Progenitor cell of endocrine pancreas (in vitro differentiated cells): ENCODE measurements at regions not wholly inside any gene's neighbourhood (a gene's known extent, or its start where the extent isn't known, plus 50 kb on each side); places are given as distances from the start of the nearest gene placed in this dataset.

Experiments used
- DNase-seq: peaks from one replicate; pipeline ENCODE4 v3.0.0; 2021; ENCODE audit warnings: low spot score; ENCODE audit not compliant: unreplicated experiment
- H3K27ac Mint-ChIP-seq: 2 replicates; pipeline ENCODE4 v1.8.0; 2021; ENCODE audit warnings: mild to moderate bottlenecking, moderate library complexity, mixed read lengths
- H3K27me3 Mint-ChIP-seq: 2 replicates; pipeline ENCODE4 v1.8.0; 2021; ENCODE audit warnings: mixed read lengths
- H3K36me3 Mint-ChIP-seq: 2 replicates; pipeline ENCODE4 v1.8.0; 2022; ENCODE audit warnings: mixed read lengths; ENCODE audit not compliant: insufficient read depth
- H3K4me1 Mint-ChIP-seq: 2 replicates; pipeline ENCODE4 v1.8.0; 2021; ENCODE audit warnings: low read depth, mixed read lengths
- H3K4me3 Mint-ChIP-seq: 2 replicates; pipeline ENCODE4 v1.8.0; 2021; ENCODE audit warnings: low read depth, mild to moderate bottlenecking, moderate library complexity, mixed read lengths
- H3K9me3 Mint-ChIP-seq: 2 replicates; pipeline ENCODE4 v1.8.0; 2021; ENCODE audit warnings: low read depth, mixed read lengths
- TF ChIP-seq, protein P1 (sequence below): fragments of 200-600 bp; sonication (generic); IDR thresholded peaks from one replicate; pipeline ENCODE4 v1.5.0; 2021; ENCODE audit warnings: antibody characterized with exemption, mild to moderate bottlenecking; ENCODE audit not compliant: unreplicated experiment

DNA sequence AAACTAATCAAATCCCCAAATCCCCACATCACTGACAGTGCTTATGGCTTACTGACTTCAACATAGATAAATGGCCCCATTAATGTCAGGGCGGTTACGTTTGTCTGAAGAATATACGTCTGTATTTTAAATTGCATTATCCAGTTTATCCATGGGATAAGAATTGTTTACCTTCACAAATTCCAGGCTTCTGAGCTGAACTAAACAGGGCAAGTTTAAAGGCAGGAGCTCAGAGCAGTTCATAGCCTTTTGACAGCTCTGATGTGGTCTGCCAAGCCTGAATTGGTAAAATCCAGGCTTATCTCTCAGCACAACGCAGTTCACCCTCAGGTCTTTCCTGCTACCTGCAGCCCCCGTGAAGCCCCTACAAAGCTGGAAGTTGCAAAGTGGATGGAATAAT lies 79.5 kb upstream of the GREM2 start:
- TF ChIP-seq, protein P1, sequence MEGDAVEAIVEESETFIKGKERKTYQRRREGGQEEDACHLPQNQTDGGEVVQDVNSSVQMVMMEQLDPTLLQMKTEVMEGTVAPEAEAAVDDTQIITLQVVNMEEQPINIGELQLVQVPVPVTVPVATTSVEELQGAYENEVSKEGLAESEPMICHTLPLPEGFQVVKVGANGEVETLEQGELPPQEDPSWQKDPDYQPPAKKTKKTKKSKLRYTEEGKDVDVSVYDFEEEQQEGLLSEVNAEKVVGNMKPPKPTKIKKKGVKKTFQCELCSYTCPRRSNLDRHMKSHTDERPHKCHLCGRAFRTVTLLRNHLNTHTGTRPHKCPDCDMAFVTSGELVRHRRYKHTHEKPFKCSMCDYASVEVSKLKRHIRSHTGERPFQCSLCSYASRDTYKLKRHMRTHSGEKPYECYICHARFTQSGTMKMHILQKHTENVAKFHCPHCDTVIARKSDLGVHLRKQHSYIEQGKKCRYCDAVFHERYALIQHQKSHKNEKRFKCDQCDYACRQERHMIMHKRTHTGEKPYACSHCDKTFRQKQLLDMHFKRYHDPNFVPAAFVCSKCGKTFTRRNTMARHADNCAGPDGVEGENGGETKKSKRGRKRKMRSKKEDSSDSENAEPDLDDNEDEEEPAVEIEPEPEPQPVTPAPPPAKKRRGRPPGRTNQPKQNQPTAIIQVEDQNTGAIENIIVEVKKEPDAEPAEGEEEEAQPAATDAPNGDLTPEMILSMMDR, result no peak
- H3K27me3 Mint-ChIP-seq, result peaks cover 30% of the 10 kb centered on the region
- no peak overlapping the region for H3K27ac Mint-ChIP-seq
- H3K9me3 Mint-ChIP-seq, result no peaks in the 10 kb centered on the region
- H3K36me3 Mint-ChIP-seq, result no peaks in the 10 kb centered on the region
- H3K4me3 Mint-ChIP-seq, result no peak overlapping the region
- DNase-seq, result no peak
- peaks cover 4% of the 10 kb centered on the region for H3K4me1 Mint-ChIP-seq

DNA sequence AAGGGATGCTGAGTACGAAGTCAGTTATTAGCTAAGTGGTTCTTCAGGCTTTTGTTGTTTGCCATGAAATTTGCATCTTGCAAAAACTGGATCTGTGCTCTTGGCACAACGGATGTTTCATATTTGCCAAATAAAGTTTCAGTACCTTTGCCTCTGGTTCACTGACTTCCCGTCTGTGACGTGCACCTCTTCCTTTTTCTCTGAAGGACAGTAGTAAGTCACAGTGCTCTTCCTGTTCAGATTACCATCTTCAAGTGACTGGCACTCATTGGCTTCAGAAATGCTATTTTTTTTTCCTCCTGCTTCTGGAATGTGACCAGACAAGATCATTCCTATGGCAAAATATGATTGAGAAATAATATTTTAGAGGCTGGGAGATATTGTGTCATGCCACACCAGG lies 75.9 kb upstream of the GREM2 start:
- H3K36me3 Mint-ChIP-seq, result no peaks in the 10 kb centered on the region
- no peak for DNase-seq
- H3K27ac Mint-ChIP-seq, result no peak overlapping the region
- peaks cover 2% of the 10 kb centered on the region for H3K4me1 Mint-ChIP-seq
- no peak overlapping the region for H3K4me3 Mint-ChIP-seq
- TF ChIP-seq, protein P1, result no peak
- no peaks in the 10 kb centered on the region for H3K9me3 Mint-ChIP-seq
- H3K27me3 Mint-ChIP-seq, result peaks cover 29% of the 10 kb centered on the region

DNA sequence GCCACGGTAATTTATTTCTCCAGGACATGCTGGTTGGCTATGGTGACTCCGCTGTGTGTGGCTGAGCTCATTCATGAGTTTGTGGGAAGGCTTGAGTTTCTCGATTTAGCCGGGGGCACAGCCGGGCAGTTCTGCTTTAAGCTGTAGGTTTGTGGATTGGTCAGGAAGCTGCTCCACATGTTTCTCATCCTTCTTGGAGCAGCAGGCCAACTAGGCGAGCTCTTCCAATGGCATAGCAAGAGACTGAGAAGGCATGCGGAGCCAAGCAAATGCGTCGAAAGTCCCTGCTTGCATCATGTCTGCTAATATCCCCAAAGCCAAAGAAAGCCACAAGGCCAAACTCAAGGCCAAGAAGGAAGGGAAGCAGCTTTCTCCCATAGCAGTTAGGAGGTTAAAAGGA lies 71.6 kb upstream of the GREM2 start:
- Mint-ChIP-seq H3K36me3 (no peaks in the 10 kb centered on the region), H3K4me1 (no peaks in the 10 kb centered on the region), H3K4me3 (no peak overlapping the region), H3K9me3 (peaks cover 9% of the 10 kb centered on the region), H3K27me3 (peaks cover 16% of the 10 kb centered on the region), H3K27ac (no peak overlapping the region)
- no peak for DNase-seq
- TF ChIP-seq, protein P1, result no peak

DNA sequence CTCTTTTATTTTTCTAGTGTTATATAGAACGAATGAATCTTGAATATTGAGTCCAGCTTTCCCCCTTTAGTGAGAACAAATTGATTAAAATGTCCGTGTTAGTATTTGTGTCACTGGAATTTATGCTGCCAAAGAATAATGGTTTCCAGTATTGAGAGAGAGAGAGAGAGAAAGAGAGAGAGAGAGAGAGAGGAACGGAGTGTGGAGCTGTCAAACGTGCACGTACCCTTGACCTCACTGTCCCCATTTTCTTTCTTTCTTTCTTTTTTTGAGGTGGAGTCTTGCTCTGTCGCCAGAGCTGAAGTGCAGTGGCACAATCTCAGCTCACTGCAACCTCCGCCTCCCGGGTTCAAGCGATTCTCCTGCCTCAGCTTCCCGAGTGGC lies 70.9 kb upstream of the GREM2 start:
- H3K4me1 Mint-ChIP-seq, result no peaks in the 10 kb centered on the region
- H3K27me3 Mint-ChIP-seq, result peaks cover 12% of the 10 kb centered on the region
- no peak overlapping the region for H3K4me3 Mint-ChIP-seq
- TF ChIP-seq, protein P1, result no peak
- no peak for DNase-seq
- no peaks in the 10 kb centered on the region for H3K36me3 Mint-ChIP-seq
- peaks cover 9% of the 10 kb centered on the region for H3K9me3 Mint-ChIP-seq
- no peak overlapping the region for H3K27ac Mint-ChIP-seq

DNA sequence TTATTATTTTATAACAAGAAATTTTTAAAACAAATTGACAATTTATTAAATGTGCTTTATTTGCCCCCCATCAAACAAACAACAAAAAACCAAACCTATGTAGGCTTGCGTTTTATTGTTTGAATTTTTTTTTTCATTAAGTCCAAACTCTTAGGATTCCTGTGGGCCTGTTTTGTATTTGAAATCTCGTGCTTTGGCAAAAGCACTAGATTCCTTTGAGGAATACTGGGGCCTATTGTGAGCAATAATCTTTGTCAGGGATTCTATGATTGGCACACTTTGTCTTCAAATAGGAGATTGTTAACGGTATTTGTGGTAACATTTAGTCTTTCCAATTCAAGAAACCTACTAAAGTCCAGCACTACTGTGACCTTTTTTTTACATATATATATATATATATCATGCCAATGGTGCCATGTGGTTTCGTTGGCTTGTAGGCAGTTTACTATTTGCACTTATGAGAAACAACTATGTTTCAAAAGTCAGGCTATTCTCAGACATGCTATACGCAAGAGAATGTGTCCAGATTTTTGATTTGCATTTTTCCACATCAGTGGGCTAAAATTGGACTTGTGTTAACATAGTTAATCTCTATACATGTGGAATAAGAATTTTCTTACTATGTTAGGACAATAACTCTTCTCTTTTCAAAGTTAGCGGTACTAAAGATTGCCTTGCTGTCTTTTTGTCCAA lies 70.4 kb upstream of the GREM2 start:
- no peaks in the 10 kb centered on the region for H3K4me1 Mint-ChIP-seq
- H3K9me3 Mint-ChIP-seq, result peaks cover 9% of the 10 kb centered on the region
- no peak overlapping the region for H3K27ac Mint-ChIP-seq
- TF ChIP-seq, protein P1, result no peak
- DNase-seq, result no peak
- peaks cover 8% of the 10 kb centered on the region for H3K27me3 Mint-ChIP-seq
- no peaks in the 10 kb centered on the region for H3K36me3 Mint-ChIP-seq
- H3K4me3 Mint-ChIP-seq, result no peak overlapping the region
